ENCODE measurements at regions not wholly inside any gene's neighbourhood (a gene's known extent, or its start where the extent isn't known, plus 50 kb on each side); places are given as distances from the start of the nearest gene placed in this dataset.

DNA sequence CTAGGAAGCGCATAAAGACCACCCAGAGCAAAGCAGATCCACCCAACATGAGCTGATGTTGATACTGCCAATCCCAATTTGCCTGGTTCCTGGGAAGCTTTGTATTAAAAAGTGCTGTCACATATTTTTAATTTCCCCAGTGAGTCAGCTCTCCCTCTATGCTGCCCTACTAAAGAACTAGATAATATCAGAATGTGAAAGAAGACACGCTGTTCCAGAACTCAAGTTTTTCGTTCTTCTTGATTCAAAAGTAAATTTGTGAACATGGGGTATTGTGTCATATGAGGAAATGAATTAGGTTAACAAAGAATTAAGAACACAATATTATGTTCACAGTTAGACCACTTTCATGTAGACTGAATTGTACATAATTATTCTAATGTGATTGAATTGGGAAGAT is 734.2 kb upstream of the ALCAM start:
- no peak overlapping the region for H3K4me3 ChIP-seq (replicated peaks in 1 of 2; ENCODE audit: low read depth in 2 of 2, low read length in 2 of 2)
- DNase-seq (ENCODE audit: low read depth in 2 of 2), result peak; percentile 21 to 45
- TF ChIP-seq, protein P1, sequence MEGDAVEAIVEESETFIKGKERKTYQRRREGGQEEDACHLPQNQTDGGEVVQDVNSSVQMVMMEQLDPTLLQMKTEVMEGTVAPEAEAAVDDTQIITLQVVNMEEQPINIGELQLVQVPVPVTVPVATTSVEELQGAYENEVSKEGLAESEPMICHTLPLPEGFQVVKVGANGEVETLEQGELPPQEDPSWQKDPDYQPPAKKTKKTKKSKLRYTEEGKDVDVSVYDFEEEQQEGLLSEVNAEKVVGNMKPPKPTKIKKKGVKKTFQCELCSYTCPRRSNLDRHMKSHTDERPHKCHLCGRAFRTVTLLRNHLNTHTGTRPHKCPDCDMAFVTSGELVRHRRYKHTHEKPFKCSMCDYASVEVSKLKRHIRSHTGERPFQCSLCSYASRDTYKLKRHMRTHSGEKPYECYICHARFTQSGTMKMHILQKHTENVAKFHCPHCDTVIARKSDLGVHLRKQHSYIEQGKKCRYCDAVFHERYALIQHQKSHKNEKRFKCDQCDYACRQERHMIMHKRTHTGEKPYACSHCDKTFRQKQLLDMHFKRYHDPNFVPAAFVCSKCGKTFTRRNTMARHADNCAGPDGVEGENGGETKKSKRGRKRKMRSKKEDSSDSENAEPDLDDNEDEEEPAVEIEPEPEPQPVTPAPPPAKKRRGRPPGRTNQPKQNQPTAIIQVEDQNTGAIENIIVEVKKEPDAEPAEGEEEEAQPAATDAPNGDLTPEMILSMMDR (IDR thresholded peaks at IDR 0.05; ENCODE audit: low read depth, low read length), result no peak

DNA sequence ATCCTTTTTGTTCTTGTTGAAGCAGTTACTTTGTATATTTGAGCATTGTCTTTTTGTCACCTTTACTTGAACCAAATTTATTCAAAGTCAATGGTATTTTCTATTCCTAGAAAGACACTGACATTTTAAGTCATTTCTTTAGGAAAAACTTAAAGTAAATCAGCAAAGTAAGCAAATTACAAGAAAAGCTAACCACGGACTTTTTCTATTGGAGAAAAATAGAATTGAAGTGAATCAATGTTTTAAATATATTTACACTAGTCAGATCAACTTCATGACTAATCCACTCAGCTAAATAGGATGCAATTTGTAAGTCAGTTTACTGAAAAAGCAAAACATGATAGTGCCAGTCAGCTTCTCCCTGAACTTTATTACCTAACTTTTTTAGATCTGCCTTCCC is 733.8 kb upstream of the ALCAM start:
- DNase-seq (ENCODE audit: low read depth in 2 of 2), result peak in 1 of 2 donors; percentile 30
- no peak overlapping the region for H3K4me3 ChIP-seq (replicated peaks in 1 of 2; ENCODE audit: low read depth in 2 of 2, low read length in 2 of 2)
- TF ChIP-seq, protein P1 (IDR thresholded peaks at IDR 0.05; ENCODE audit: low read depth, low read length), result no peak

DNA sequence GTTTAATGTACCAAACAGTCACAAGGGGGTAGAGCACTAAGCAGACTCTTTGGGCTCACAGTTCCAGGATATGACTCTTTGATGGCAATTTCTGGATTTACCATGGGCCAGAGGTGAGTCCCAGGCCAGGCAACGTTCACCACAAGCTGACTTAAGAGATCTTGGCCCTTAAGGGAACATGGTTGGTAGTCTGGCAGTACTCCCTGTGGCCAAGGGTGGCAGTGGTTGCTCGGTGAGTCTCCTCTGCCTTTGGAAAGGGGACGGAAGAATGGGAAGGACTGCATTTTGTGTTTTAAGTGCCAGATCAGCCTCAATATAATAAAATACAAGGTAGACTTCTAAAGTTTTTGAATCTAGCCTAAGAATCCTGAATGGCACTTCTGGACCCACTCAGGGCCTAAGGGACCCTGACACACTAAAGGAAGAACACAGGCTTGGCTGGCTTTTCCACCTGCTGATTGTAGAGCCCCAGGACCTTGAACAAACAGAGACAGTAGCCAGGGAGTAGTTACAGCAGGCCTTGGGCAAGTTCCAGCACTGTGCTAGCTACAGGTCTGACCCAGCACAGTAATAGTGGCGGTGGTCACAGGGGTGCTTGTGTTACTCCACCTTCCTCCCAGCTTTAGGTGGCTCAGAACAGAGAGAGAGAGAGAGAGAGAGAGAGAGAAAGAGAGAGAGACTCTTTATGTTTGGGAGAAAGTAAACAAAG is 730.7 kb upstream of the ALCAM start:
- H3K4me3 ChIP-seq (replicated peaks in 1 of 2; ENCODE audit: low read depth in 2 of 2, low read length in 2 of 2), result no peak overlapping the region
- DNase-seq (ENCODE audit: low read depth in 2 of 2), result no peak
- TF ChIP-seq, protein P1 (IDR thresholded peaks at IDR 0.05; ENCODE audit: low read depth, low read length), result peak; percentile 5

DNA sequence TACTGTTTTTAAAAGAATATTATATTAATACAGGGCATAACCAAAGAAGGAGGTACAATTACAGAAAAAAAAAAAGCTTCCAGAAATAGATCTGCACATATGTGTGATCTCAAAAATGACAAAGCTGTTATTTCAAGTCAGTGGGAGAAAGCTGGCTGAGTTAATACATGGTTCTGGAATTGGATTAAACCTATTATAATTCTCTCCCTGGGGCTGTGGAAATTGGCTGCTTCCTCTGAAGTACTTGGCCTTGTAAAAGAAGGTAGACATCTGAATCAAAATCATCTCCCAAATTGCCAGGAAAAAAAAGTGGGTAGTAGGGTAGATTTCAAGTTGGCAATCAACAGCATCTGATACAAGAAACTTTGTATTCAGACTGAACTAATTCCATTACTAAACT is 723.9 kb upstream of the ALCAM start:
- TF ChIP-seq, protein P1 (IDR thresholded peaks at IDR 0.05; ENCODE audit: low read depth, low read length), result no peak
- no peak for DNase-seq (ENCODE audit: low read depth in 2 of 2)
- H3K4me3 ChIP-seq (replicated peaks in 1 of 2; ENCODE audit: low read depth in 2 of 2, low read length in 2 of 2), result no peak overlapping the region

DNA sequence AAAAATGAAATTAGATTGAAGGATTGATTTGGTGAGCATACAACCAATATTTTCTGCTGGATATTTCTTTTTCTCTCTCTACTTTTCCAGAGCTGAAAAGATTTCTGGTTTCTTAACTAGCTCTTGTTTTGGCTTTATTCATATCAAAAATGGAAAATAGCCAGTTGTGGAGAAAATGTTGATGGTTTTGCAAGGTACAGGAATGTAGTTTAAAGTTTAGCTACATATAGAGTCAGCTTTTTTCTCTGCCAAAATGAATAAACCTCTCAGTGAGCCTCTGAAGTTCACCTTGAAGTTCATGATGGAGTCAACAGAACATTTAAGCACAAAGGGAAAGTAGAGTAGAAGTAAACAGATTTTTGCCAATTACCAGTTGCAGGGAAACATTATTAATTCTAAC is 720.5 kb upstream of the ALCAM start:
- DNase-seq (ENCODE audit: low read depth in 2 of 2), result peak in 1 of 2 donors; percentile 15
- no peak overlapping the region for H3K4me3 ChIP-seq (replicated peaks in 1 of 2; ENCODE audit: low read depth in 2 of 2, low read length in 2 of 2)
- TF ChIP-seq, protein P1 (IDR thresholded peaks at IDR 0.05; ENCODE audit: low read depth, low read length), result no peak

DNA sequence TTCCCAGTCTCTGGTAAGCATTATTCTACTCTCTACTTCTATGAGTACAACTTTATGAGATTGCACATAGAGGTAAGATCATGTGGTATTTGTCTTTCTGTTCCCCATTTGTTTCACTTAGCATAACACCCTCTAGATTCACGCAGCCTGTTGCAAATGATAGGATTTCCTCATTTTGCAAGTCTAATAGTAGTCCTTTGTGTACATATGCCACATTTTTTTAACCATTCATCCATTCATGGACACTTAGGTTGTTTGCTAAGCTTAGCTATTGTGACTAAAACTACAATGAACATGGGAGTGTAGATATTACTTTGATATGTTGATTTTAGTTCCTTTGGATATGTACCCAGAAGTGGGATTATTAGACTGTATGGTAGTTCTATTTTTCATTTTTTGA is 717.9 kb upstream of the ALCAM start:
- TF ChIP-seq, protein P1 (IDR thresholded peaks at IDR 0.05; ENCODE audit: low read depth, low read length), result no peak
- no peak overlapping the region for H3K4me3 ChIP-seq (replicated peaks in 1 of 2; ENCODE audit: low read depth in 2 of 2, low read length in 2 of 2)
- no peak for DNase-seq (ENCODE audit: low read depth in 2 of 2)

DNA sequence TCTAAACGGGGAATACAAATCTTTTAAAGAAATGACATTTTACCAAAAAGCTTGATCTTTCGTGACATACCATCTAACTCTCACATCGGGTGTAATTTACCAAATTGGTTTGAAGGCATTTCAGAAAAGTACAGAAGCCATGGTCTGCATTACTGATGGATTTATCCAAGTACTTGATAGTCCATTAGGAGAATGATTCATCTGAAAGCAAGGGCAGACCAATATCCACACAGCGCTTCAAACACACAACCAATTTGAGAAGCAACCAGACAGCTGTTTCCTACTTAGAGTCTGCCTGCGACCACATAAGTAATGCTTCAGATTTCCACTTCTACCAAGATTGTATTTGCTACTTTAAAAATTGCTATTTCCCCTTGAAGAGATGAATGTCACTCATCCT is 697.6 kb upstream of the ALCAM start:
- DNase-seq (ENCODE audit: low read depth in 2 of 2), result no peak
- no peak overlapping the region for H3K4me3 ChIP-seq (replicated peaks in 1 of 2; ENCODE audit: low read depth in 2 of 2, low read length in 2 of 2)
- TF ChIP-seq, protein P1 (IDR thresholded peaks at IDR 0.05; ENCODE audit: low read depth, low read length), result no peak
